ENCODE measurements at regions not wholly inside any gene's neighbourhood (a gene's known extent, or its start where the extent isn't known, plus 50 kb on each side); places are given as distances from the start of the nearest gene placed in this dataset.

DNA sequence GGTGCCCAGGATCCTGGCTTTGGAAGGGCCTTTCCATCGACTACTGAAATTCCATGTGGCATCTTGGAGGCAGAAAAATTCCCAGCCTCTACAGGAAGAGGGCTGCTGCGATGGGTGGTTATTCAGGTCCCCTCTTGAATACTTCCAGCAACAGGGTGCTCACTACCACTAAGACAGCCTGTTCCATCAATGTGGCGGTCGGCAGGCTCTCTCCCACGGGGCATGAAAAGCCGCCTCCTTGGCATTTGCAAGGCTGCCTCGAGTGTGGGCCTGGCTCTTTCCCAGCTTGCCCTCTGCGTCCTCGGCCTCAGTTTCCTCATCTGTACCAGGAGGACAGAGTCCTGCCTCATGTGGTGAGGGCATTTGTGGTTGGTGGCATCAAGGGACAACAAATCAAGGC lies 62.4 kb downstream of the ADRA2C start:
- TF ChIP-seq CREB1 (IDR thresholded peaks at IDR 0.05), result no peak
- no peak for TF ChIP-seq CREB1 (CRISPR knock-in tag; IDR thresholded peaks at IDR 0.05)
- no peak for TF ChIP-seq PTBP1 (IDR thresholded peaks at IDR 0.05; ENCODE audit: low read depth, low read length)
- TF ChIP-seq LEF1 (IDR thresholded peaks at IDR 0.05), result no peak
- no peak for TF ChIP-seq BRCA1 (IDR thresholded peaks at IDR 0.05)
- TF ChIP-seq BRCA1 (CRISPR knock-in tag; IDR thresholded peaks at IDR 0.05), result no peak
- no peak for TF ChIP-seq ATF6 (CRISPR knock-in tag; IDR thresholded peaks at IDR 0.05)
- TF ChIP-seq, protein P1, sequence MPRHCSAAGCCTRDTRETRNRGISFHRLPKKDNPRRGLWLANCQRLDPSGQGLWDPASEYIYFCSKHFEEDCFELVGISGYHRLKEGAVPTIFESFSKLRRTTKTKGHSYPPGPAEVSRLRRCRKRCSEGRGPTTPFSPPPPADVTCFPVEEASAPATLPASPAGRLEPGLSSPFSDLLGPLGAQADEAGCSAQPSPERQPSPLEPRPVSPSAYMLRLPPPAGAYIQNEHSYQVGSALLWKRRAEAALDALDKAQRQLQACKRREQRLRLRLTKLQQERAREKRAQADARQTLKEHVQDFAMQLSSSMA (CRISPR knock-in tag; IDR thresholded peaks at IDR 0.05), result no peak
- TF ChIP-seq GTF2F1 (IDR thresholded peaks at IDR 0.05; ENCODE audit: low read depth, low read length), result no peak

Data from K562 (cell line).